Brain microvascular endothelial cell (primary cell): ENCODE measurements at regions not wholly inside any gene's neighbourhood (a gene's known extent, or its start where the extent isn't known, plus 50 kb on each side); places are given as distances from the start of the nearest gene placed in this dataset.
A peak's percentile ranks its signal among the peaks of the same experiment; 100 is the strongest.

Source experiments
- DNase-seq: peaks from one replicate; pipeline ENCODE4 v3.0.0-alpha.2; 2020
- H3K27ac ChIP-seq: fragments of 250-450 bp; sonication (Bioruptor Pico); 2 replicates; pipeline ENCODE4 v1.5.1; 2020; ENCODE audit warnings: mild to moderate bottlenecking, moderate library complexity
- H3K27me3 ChIP-seq: fragments of 250-450 bp; sonication (Bioruptor Pico); replicated peaks from 2 replicates; pipeline ENCODE4 v1.5.1; 2020; ENCODE audit warnings: mild to moderate bottlenecking
- H3K36me3 ChIP-seq: fragments of 250-450 bp; sonication (Bioruptor Pico); replicated peaks from 2 replicates; pipeline ENCODE4 v1.5.1; 2020; ENCODE audit warnings: mild to moderate bottlenecking
- H3K4me3 ChIP-seq: 2 replicates; pipeline ENCODE4 v1.5.1; 2011; ENCODE audit warnings: low read depth, mild to moderate bottlenecking, control low read depth, low read length, moderate library complexity
- in situ Hi-C: cut with HindIII; loops from 2 replicates; pipeline ENCODE4 v1.10.0; 2017; ENCODE audit warnings: low sequenced_read_pairs, low pct_ligation_motif_present
- TF ChIP-seq, protein P1 (sequence below): IDR thresholded peaks from 2 replicates; pipeline ENCODE4 v1.5.1; 2011; ENCODE audit warnings: low read depth, mild to moderate bottlenecking, moderate library complexity, low read length, control low read depth, inconsistent platforms; ENCODE audit errors: missing control alignments

DNA sequence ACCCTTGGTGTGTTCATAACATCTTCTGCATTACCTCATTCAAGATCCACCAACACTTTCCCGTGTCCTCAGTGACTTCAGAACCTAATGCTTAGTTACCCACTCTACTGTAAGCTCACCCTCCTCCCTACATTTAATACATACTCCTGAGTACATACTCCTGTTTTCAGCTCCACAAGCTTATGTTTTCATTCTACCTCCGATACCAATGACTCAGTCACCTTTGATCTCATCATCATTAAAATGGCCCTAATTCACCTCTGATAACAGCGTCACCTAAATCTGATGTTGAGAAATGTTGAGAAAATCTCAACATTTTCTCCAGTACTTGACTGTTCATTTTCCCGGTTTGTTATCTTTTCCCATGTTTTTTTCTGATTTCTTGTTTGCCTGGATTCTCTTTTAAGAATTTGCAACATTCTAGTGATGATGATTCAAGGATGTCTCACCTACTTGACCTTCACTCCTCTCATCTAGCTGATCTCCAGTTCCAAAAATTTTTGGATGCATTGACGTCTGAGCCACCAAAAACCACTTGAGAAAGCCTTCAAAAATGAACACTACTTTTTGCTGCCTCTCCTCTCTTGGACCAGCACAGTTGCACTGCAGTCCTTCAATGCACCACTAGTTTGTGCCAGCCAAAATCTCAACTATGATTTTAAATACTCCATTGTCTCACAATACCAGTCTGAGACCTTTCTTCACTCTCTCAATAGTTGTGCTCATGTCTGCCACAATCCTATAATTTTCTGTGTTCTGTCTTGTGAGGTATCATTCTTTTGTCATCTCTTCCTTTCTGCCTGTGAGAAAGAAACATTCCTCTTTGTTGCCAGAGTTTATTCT is 220.7 kb upstream of the SEMA6D start:
- Histone ChIP-seq H3K4me3 (no peak overlapping the region), H3K27ac (no peak overlapping the region), H3K36me3 (no peaks in the 10 kb centered on the region), H3K27me3 (no peaks in the 10 kb centered on the region)
- TF ChIP-seq, protein P1, sequence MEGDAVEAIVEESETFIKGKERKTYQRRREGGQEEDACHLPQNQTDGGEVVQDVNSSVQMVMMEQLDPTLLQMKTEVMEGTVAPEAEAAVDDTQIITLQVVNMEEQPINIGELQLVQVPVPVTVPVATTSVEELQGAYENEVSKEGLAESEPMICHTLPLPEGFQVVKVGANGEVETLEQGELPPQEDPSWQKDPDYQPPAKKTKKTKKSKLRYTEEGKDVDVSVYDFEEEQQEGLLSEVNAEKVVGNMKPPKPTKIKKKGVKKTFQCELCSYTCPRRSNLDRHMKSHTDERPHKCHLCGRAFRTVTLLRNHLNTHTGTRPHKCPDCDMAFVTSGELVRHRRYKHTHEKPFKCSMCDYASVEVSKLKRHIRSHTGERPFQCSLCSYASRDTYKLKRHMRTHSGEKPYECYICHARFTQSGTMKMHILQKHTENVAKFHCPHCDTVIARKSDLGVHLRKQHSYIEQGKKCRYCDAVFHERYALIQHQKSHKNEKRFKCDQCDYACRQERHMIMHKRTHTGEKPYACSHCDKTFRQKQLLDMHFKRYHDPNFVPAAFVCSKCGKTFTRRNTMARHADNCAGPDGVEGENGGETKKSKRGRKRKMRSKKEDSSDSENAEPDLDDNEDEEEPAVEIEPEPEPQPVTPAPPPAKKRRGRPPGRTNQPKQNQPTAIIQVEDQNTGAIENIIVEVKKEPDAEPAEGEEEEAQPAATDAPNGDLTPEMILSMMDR: peak; percentile 41
- DNase-seq: no peak
- in situ Hi-C loops: no loop called here

DNA sequence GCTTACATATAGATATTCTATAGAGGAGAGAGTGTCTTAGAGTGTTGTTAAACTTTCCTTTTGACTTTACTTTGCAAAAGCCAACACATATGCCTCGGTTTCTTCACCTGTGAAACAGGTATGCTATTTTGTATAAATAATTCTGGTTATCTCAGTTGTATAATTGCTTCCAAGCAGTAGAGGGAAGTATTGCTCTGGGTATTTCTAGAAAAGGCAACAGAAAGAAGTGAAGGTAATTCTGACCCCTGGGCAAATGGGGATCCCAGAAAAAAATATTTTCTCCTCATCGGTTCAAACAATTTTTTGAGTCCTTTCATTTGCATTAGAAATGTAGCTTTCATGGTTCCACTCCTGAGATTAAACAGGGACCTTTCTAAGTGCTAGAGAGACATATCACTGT is 216.5 kb upstream of the SEMA6D start:
- no peak overlapping the region for H3K27ac ChIP-seq
- TF ChIP-seq, protein P1: no peak
- no peaks in the 10 kb centered on the region for H3K27me3 ChIP-seq
- DNase-seq: no peak
- in situ Hi-C loops: loop anchor here (25.0 kb wide), 1 partner anchor 486 kb away; no protein-coding TSS in a partner anchor
- H3K36me3 ChIP-seq: no peaks in the 10 kb centered on the region
- no peak overlapping the region for H3K4me3 ChIP-seq

DNA sequence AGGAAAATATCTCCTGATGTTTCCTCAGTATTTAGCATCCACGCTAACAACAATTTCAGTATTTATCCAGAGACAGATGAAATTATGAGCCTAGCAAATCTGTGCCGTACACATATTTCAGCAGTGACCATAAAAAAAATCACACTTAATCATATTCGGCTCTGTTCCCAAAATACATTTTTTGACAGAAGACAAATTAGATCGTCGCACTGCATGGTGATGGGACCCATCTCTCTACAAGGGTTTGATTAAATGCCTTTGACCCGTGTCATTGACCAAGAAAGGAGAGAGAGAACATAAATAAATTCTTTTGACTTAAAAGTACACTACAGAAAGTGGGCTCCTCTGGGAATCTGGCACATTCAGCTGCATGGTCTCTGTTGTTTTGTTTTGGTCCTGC is 215.3 kb upstream of the SEMA6D start:
- DNase-seq: no peak
- TF ChIP-seq, protein P1: no peak
- Histone ChIP-seq H3K27ac (no peak overlapping the region), H3K4me3 (no peak overlapping the region), H3K36me3 (no peaks in the 10 kb centered on the region), H3K27me3 (no peaks in the 10 kb centered on the region)
- in situ Hi-C loops: loop anchor here (25.0 kb wide), 1 partner anchor 485 kb away; no protein-coding TSS in a partner anchor

DNA sequence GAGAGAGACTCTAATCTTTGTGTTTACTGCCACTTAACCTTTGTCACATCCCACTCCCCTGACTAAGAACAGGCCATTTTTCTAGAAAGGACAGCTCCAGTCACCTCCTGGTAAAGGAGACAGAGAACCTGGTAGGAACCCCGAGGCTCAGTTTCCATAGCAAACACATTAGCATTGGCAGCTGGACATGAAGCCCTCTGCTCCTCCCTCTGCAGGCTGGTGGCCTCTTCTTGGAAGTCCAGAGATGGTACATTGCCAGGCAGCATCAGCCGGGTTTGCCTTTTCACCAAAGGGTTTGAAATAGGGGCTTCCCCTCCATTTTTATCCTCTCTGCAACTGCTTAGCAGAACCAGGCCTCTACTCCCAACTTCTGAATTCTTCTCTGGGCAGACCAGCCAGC is 213.4 kb upstream of the SEMA6D start:
- H3K36me3 ChIP-seq: no peaks in the 10 kb centered on the region
- H3K27me3 ChIP-seq: no peaks in the 10 kb centered on the region
- TF ChIP-seq, protein P1: no peak
- in situ Hi-C loops: loop anchor here (25.0 kb wide), 1 partner anchor 483 kb away; no protein-coding TSS in a partner anchor
- H3K27ac ChIP-seq: no peak overlapping the region
- H3K4me3 ChIP-seq: no peak overlapping the region
- DNase-seq: no peak

DNA sequence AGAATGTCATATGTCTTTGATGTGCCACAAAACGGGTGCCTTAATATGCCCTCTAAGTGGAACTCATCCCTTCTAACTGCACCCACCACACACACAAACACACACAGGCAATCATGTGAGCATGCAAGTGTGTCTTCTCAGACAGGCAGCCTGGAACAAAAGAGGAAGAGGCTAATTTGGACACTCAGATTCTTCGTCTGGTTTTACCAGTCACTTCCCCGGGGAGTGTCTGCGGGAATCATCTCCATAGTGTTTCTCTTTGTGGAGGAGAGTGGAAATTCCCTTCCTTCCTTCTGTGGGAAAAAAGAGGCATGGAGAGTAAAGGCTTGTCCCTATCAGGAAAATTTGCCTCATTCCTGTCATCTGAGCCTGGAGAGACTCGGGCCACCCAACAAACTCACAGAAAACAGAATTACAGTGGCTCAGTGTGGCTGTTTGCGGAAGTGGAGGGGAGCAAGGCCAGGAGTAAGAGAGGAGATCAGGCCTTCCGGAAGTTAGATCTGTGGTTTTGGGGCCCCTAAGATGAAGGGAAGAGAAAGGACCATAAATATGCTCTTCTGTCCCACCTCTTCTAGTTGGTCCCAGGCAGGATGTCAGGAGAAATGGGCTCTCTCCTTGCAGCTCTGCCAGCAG is 212.6 kb upstream of the SEMA6D start:
- DNase-seq: no peak
- TF ChIP-seq, protein P1: no peak
- Histone ChIP-seq H3K27me3 (no peaks in the 10 kb centered on the region), H3K4me3 (no peak overlapping the region), H3K36me3 (no peaks in the 10 kb centered on the region), H3K27ac (no peak overlapping the region)
- in situ Hi-C loops: loop anchor here (25.0 kb wide), 1 partner anchor 483 kb away; no protein-coding TSS in a partner anchor
